Osteoblast (primary cell): ENCODE measurements at regions not wholly inside any gene's neighbourhood (a gene's known extent, or its start where the extent isn't known, plus 50 kb on each side); places are given as distances from the start of the nearest gene placed in this dataset.

Experiments
- DNase-seq: peaks from one replicate; pipeline ENCODE4 v3.0.0; 2011; ENCODE audit warnings: low spot score, mixed read lengths; ENCODE audit not compliant: insufficient read length; ENCODE audit errors: missing footprints
- H2AFZ ChIP-seq: 2 replicates; pipeline ENCODE4 v1.6.0; 2011; ENCODE audit warnings: mild to moderate bottlenecking, low read length
- H3K27ac ChIP-seq: 2 replicates; pipeline ENCODE4 v1.5.1; 2011; ENCODE audit warnings: mild to moderate bottlenecking, low read depth, low read length, moderate library complexity
- H3K27me3 ChIP-seq: 2 replicates; pipeline ENCODE4 v1.6.0; 2012; ENCODE audit warnings: mild to moderate bottlenecking, control low read depth, inconsistent platforms, low read length, moderate library complexity; ENCODE audit not compliant: insufficient read depth
- H3K36me3 ChIP-seq: 2 replicates; pipeline ENCODE4 v1.5.1; 2011; ENCODE audit warnings: mild to moderate bottlenecking, low read length, control low read depth, moderate library complexity; ENCODE audit not compliant: insufficient read depth
- H3K4me1 ChIP-seq: 2 replicates; pipeline ENCODE4 v1.5.1; 2011; ENCODE audit warnings: mild to moderate bottlenecking, low read length, control low read depth, moderate library complexity; ENCODE audit not compliant: insufficient read depth
- H3K4me2 ChIP-seq: 2 replicates; pipeline ENCODE4 v1.6.0; 2011; ENCODE audit warnings: mild to moderate bottlenecking, low read length; ENCODE audit not compliant: insufficient read depth
- H3K4me3 ChIP-seq: fragments of 200-600 bp; sonication (generic); 3 replicates; pipeline ENCODE4 v1.5.1; 2012; ENCODE audit warnings: mild to moderate bottlenecking, low read length, inconsistent platforms; ENCODE audit not compliant: insufficient read depth
- H3K79me2 ChIP-seq: 2 replicates; pipeline ENCODE4 v1.6.0; 2012; ENCODE audit warnings: mild to moderate bottlenecking, low read length, control low read depth, inconsistent platforms; ENCODE audit not compliant: insufficient read depth
- H3K9me3 ChIP-seq: 2 replicates; pipeline ENCODE4 v1.5.1; 2011; ENCODE audit warnings: low read depth, low read length, control low read depth
- H4K20me1 ChIP-seq: 2 replicates; pipeline ENCODE4 v1.6.0; 2012; ENCODE audit warnings: mild to moderate bottlenecking, low read length, control low read depth; ENCODE audit not compliant: insufficient read depth
- CTCF ChIP-seq: IDR thresholded peaks from 2 replicates; pipeline ENCODE4 v1.5.1; 2011; ENCODE audit warnings: mild to moderate bottlenecking, low read depth, low read length, moderate library complexity; ENCODE audit errors: extremely low read depth

- Histone ChIP-seq H3K27me3 (no peaks in the 10 kb centered on the region), H3K9me3 (no peaks in the 10 kb centered on the region), H3K27ac (no peak overlapping the region), H3K36me3 (no peaks in the 10 kb centered on the region), H4K20me1 (no peaks in the 10 kb centered on the region), H3K4me1 (no peaks in the 10 kb centered on the region), H3K79me2 (no peaks in the 10 kb centered on the region), H3K4me3 (peak overlapping the region; percentile 61), H2AFZ (peak overlapping the region; percentile 72), H3K4me2 (peak overlapping the region; percentile 72)
- peak; percentile 94 for DNase-seq
- TF ChIP-seq CTCF, result no peak
These were observed 62.7 kb upstream of the CTDP1 start for GRCh38 chr18:79616651-79617510.

GRCh38 chr18:79617511-79618500, 61.8 kb upstream of the CTDP1 start:
- H2AFZ ChIP-seq, result no peak overlapping the region
- no peak overlapping the region for H3K4me2 ChIP-seq
- H4K20me1 ChIP-seq, result no peaks in the 10 kb centered on the region
- DNase-seq, result peak; percentile 55
- no peak for TF ChIP-seq CTCF
- H3K36me3 ChIP-seq, result no peaks in the 10 kb centered on the region
- no peaks in the 10 kb centered on the region for H3K4me1 ChIP-seq
- no peak overlapping the region for H3K27ac ChIP-seq
- H3K4me3 ChIP-seq, result no peak overlapping the region
- H3K79me2 ChIP-seq, result no peaks in the 10 kb centered on the region
- no peaks in the 10 kb centered on the region for H3K27me3 ChIP-seq
- no peaks in the 10 kb centered on the region for H3K9me3 ChIP-seq

- no peak overlapping the region for H3K27ac ChIP-seq
- H3K9me3 ChIP-seq, result no peaks in the 10 kb centered on the region
- H3K4me1 ChIP-seq, result no peaks in the 10 kb centered on the region
- H3K27me3 ChIP-seq, result peaks cover 4% of the 10 kb centered on the region
- H2AFZ ChIP-seq, result no peak overlapping the region
- no peaks in the 10 kb centered on the region for H3K79me2 ChIP-seq
- no peaks in the 10 kb centered on the region for H3K36me3 ChIP-seq
- no peak overlapping the region for H3K4me3 ChIP-seq
- no peak overlapping the region for H3K4me2 ChIP-seq
- DNase-seq, result no peak
- H4K20me1 ChIP-seq, result no peaks in the 10 kb centered on the region
- no peak for TF ChIP-seq CTCF
These were observed 58.9 kb upstream of the CTDP1 start for GRCh38 chr18:79620576-79621165.
